RWPE2 (cell line): ENCODE measurements at regions not wholly inside any gene's neighbourhood (a gene's known extent, or its start where the extent isn't known, plus 50 kb on each side); places are given as distances from the start of the nearest gene placed in this dataset.

ENCODE experiments used
- ATAC-seq: fragments of 200-7000 bp; cut with Tn5 transposase; 3 replicates; pipeline ENCODE4 v1.9.1; 2021; ENCODE audit warnings: low read depth
- DNase-seq: peaks from one replicate; pipeline ENCODE4 v3.0.0-alpha.2; 2020; ENCODE audit warnings: low spot score
- H3K27ac ChIP-seq: fragments of 450-650 bp; 2 replicates; pipeline ENCODE4 v1.5.1; 2017; ENCODE audit warnings: mild to moderate bottlenecking; ENCODE audit not compliant: poor library complexity, severe bottlenecking
- H3K27me3 ChIP-seq: fragments of 250-450 bp; sonication (Bioruptor Pico); 2 replicates; pipeline ENCODE4 v1.5.1; 2021; ENCODE audit warnings: mild to moderate bottlenecking, moderate library complexity; ENCODE audit not compliant: insufficient read depth, poor library complexity, severe bottlenecking
- H3K36me3 ChIP-seq: fragments of 250-450 bp; sonication (Bioruptor Pico); 2 replicates; pipeline ENCODE4 v1.5.1; 2020; ENCODE audit warnings: low read depth, mild to moderate bottlenecking, moderate library complexity
- H3K4me1 ChIP-seq: fragments of 250-450 bp; sonication (Bioruptor Pico); 2 replicates; pipeline ENCODE4 v1.5.1; 2021; ENCODE audit warnings: mild to moderate bottlenecking, moderate library complexity; ENCODE audit not compliant: insufficient read depth, poor library complexity, severe bottlenecking
- H3K4me3 ChIP-seq: fragments of 250-450 bp; sonication (Bioruptor Pico); 2 replicates; pipeline ENCODE4 v1.5.1; 2021; ENCODE audit warnings: mild to moderate bottlenecking, moderate library complexity; ENCODE audit not compliant: severe bottlenecking
- H3K9me3 ChIP-seq: fragments of 250-450 bp; sonication (Bioruptor Pico); 2 replicates; pipeline ENCODE4 v1.5.1; 2021; ENCODE audit warnings: mild to moderate bottlenecking, moderate library complexity; ENCODE audit not compliant: severe bottlenecking
- TF ChIP-seq, protein P1 (sequence below): fragments of 450-650 bp; IDR thresholded peaks from one replicate; pipeline ENCODE4 v1.5.1; 2017; ENCODE audit warnings: mild to moderate bottlenecking, moderate library complexity; ENCODE audit not compliant: poor library complexity, severe bottlenecking

GRCh38 chr22:27247701-27248434, 553.7 kb downstream of the MN1 start:
- DNase-seq (no peak), ATAC-seq (no peak)
- TF ChIP-seq, protein P1, sequence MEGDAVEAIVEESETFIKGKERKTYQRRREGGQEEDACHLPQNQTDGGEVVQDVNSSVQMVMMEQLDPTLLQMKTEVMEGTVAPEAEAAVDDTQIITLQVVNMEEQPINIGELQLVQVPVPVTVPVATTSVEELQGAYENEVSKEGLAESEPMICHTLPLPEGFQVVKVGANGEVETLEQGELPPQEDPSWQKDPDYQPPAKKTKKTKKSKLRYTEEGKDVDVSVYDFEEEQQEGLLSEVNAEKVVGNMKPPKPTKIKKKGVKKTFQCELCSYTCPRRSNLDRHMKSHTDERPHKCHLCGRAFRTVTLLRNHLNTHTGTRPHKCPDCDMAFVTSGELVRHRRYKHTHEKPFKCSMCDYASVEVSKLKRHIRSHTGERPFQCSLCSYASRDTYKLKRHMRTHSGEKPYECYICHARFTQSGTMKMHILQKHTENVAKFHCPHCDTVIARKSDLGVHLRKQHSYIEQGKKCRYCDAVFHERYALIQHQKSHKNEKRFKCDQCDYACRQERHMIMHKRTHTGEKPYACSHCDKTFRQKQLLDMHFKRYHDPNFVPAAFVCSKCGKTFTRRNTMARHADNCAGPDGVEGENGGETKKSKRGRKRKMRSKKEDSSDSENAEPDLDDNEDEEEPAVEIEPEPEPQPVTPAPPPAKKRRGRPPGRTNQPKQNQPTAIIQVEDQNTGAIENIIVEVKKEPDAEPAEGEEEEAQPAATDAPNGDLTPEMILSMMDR, result no peak
- H3K4me1 ChIP-seq, result no peaks in the 10 kb centered on the region
- no peak overlapping the region for H3K4me3 ChIP-seq
- no peaks in the 10 kb centered on the region for H3K36me3 ChIP-seq
- no peaks in the 10 kb centered on the region for H3K27me3 ChIP-seq
- H3K9me3 ChIP-seq, result no peaks in the 10 kb centered on the region
- no peak overlapping the region for H3K27ac ChIP-seq

- H3K36me3 ChIP-seq, result no peaks in the 10 kb centered on the region
- H3K9me3 ChIP-seq, result no peaks in the 10 kb centered on the region
- no peaks in the 10 kb centered on the region for H3K27me3 ChIP-seq
- DNase-seq, result no peak
- TF ChIP-seq, protein P1, result no peak
- no peaks in the 10 kb centered on the region for H3K4me1 ChIP-seq
- H3K4me3 ChIP-seq, result no peak overlapping the region
- H3K27ac ChIP-seq, result no peak overlapping the region
- no peak for ATAC-seq
Measured at GRCh38 chr22:27250418-27250817, 551.1 kb downstream of the MN1 start.

GRCh38 chr22:27250886-27251285, 550.7 kb downstream of the MN1 start:
- H3K4me3 ChIP-seq, result no peak overlapping the region

DNA sequence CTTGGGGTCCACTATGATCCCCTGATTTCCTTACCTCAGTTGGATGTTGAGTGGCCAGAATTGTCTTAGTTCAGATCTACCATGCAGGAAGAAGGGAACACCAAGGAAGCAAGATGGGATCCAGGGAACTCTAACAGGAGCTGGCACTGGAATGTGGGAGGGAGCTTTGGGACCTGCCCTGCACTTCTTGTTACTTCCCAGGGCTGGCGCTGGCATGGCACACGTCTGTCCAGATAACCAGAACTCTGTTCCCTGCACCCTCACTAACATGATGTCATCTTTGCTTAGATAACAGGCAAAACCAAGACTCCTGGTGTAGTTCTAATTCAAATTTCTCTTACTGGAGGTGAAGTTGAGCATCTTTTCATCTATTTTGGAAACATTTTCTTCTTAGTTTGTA, 550.0 kb downstream of the MN1 start:
- no peaks in the 10 kb centered on the region for H3K36me3 ChIP-seq
- no peaks in the 10 kb centered on the region for H3K27me3 ChIP-seq
- TF ChIP-seq, protein P1, result no peak
- H3K4me1 ChIP-seq, result no peaks in the 10 kb centered on the region
- H3K27ac ChIP-seq, result no peak overlapping the region
- no peaks in the 10 kb centered on the region for H3K9me3 ChIP-seq
- ATAC-seq, result no peak
- H3K4me3 ChIP-seq, result no peak overlapping the region
- no peak for DNase-seq

More at GRCh38 chr22:27250886-27251285, 550.7 kb downstream of the MN1 start:
- ATAC-seq (no peak), DNase-seq (no peak)
- no peaks in the 10 kb centered on the region for H3K4me1 ChIP-seq
- H3K36me3 ChIP-seq, result no peaks in the 10 kb centered on the region
- TF ChIP-seq, protein P1, result no peak
- H3K27ac ChIP-seq, result no peak overlapping the region
- H3K27me3 ChIP-seq, result no peaks in the 10 kb centered on the region
- H3K9me3 ChIP-seq, result no peaks in the 10 kb centered on the region
